Skeletal muscle tissue (tissue), 3 donors: ENCODE measurements at regions not wholly inside any gene's neighbourhood (a gene's known extent, or its start where the extent isn't known, plus 50 kb on each side); places are given as distances from the start of the nearest gene placed in this dataset.

Experiments used
- H3K27ac ChIP-seq: one replicate; pipeline ENCODE4 v1.7.0; 2013; ENCODE audit warnings: mild to moderate bottlenecking, low read depth, low read length, inconsistent platforms
- H3K27me3 ChIP-seq, 3 donors: one replicate each; pipeline ENCODE4 v1.7.0; 2013; ENCODE audit warnings: low read length in 3 of 3; ENCODE audit not compliant: control insufficient read depth in 3 of 3, insufficient read depth in 3 of 3
- H3K36me3 ChIP-seq, 3 donors: one replicate each; pipeline ENCODE4 v1.7.0; 2013; ENCODE audit warnings: low read length in 3 of 3; ENCODE audit not compliant: control insufficient read depth in 3 of 3, insufficient read depth in 3 of 3
- H3K4me1 ChIP-seq, 3 donors: one replicate each; pipeline ENCODE4 v1.7.0; 2013; ENCODE audit warnings: low read length in 3 of 3, mild to moderate bottlenecking in 3 of 3; ENCODE audit not compliant: control insufficient read depth in 3 of 3, insufficient read depth in 3 of 3
- H3K4me3 ChIP-seq, 3 donors: one replicate each; pipeline ENCODE4 v1.7.0; 2013; ENCODE audit warnings: low read length in 3 of 3
- H3K9ac ChIP-seq, 3 donors: one replicate each; pipeline ENCODE4 v1.7.0; 2013; ENCODE audit warnings: low read length in 3 of 3, mild to moderate bottlenecking in 3 of 3, moderate library complexity in 2 of 3, low read depth in 1 of 3
- H3K9me3 ChIP-seq, 3 donors: one replicate each; pipeline ENCODE4 v1.7.0; 2013; ENCODE audit warnings: low read length in 3 of 3; ENCODE audit not compliant: control insufficient read depth in 3 of 3
- donor health status: Osteomylitis.

DNA sequence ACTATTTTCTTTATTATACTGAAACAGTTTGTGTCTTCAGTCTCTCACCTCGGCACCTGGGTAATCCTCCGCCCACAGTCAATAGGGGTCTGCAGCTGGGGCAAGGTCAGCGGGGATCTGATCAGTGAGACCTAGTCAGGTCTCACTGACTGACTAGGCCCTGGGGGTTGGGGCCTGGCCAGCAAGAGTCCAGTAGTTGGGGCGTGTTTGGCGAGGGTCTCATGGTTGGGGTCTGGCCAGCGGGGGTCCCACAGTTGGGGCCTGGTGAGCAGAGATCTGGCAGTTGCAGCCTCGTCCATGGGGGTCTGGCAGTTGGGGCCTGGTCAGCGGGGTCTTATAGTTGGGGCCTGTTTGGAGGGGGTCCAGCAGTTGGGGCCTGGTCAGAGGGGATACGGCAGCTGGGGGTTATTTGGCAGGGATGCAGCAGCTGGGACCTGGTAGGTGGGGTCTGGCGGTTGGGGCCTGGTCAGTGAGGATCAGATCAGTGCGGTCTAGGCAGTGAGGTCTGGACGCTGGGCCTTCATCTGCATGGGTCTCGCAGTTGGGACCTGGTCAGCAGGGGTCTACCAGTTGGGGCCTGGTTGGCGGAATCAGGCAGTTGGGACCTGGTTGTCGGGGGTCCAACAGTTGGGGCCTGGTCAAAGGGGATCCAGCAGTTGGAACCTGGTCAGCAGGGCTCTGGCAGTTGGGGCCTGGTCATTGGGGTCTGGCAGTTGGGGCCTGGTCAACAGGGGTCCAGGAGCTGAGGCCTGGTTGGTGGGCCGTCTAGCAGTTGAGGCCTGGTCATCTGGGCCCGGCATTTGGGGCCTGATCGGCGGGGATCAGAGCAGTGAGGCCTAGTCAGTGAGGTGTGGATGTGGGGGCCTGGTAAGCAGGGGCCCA is 61.1 kb upstream of the TPM4 start:
- Histone ChIP-seq H3K9ac (no peak overlapping the region), H3K9me3 (no peaks in the 10 kb centered on the region), H3K27me3 (no peaks in the 10 kb centered on the region), H3K36me3 (no peaks in the 10 kb centered on the region), H3K4me1 (no peaks in the 10 kb centered on the region), H3K4me3 (no peak overlapping the region), H3K27ac (no peak overlapping the region)

DNA sequence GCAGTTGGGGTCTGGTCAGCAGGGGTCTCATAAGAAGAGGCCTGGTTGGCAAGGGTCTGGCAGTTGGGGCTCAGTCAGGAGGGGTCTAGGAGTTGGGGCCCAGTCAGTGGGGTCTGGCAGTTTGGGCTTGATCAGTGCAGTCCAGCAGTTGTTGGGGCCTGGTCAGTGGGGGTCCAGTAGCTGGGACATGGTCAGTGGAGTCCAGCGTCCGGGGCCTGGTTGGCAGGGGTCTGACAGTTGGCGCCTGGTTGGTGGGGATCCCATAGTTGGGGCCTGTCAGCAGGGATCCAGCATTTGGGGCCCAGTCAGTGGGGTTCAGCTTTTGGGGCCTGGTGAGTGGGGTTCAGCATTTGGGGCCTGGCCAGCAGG is 60.5 kb upstream of the TPM4 start:
- no peaks in the 10 kb centered on the region for H3K36me3 ChIP-seq
- H3K4me1 ChIP-seq, result no peaks in the 10 kb centered on the region
- no peak overlapping the region for H3K27ac ChIP-seq
- no peaks in the 10 kb centered on the region for H3K9me3 ChIP-seq
- no peak overlapping the region for H3K4me3 ChIP-seq
- H3K27me3 ChIP-seq, result no peaks in the 10 kb centered on the region
- no peak overlapping the region for H3K9ac ChIP-seq

DNA sequence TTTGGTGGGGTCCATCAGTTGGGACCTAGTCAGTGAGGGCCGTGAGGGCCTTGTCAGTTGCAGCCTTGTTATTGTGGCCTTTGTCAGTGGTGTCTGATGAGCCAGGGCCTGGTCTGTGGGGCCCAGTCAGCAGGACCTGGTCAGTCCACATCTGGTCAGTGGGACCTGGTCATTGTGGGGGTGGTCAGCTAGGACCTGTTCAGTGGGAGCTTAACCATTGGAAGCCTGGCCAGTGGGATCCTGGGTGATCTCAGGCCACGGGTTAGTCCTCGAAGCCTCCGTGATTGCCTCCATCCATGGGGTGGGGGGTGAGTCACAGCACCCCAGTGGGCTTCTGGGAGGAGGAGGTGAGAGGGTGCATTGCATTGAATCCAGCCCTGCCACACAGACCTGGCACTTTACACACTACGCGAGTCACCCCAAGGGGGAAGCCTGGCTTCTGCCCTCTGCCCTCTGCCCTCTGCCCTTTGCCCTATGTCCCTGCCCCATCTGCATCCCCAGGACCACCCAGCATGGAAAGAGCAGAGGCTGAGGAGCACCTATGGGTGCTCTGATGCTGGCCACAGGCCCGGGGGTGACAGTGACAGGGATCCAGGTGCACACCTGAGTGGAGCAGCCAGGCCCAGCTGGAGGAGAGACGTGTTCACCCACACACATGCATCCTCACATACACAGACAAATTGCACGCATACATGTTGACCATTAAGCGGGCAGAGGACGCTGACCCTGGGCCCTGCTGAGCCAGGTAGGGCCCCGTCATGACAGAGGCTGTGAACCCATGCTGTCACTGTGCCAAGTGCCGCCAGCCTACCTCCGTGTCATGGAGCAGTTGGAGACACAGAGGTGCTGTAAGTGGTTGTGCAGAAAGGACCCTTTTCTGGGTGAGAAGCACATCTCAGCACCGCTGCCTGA is 59.8 kb upstream of the TPM4 start:
- no peak overlapping the region for H3K4me3 ChIP-seq
- H3K9me3 ChIP-seq, result no peaks in the 10 kb centered on the region
- H3K36me3 ChIP-seq, result no peaks in the 10 kb centered on the region
- H3K4me1 ChIP-seq, result no peaks in the 10 kb centered on the region
- no peaks in the 10 kb centered on the region for H3K27me3 ChIP-seq
- no peak overlapping the region for H3K9ac ChIP-seq
- H3K27ac ChIP-seq, result no peak overlapping the region

DNA sequence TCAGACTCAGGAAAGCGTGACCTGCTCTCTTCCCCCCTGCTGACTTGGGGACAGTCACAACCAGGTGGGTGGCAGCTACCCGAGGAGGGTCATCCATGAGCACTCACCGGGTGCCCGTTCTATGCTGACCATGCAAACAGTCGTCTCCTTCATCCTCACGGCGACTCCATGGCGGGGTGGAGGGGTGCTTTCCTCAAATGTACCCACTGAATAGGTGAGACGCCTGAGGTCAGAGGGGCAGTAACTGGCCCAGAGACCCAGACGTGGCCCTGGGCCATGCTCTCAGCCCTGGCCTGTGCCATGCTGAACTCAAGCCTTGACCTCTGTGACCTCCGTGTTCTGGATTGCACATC is 59.2 kb upstream of the TPM4 start:
- no peak overlapping the region for H3K9ac ChIP-seq
- H3K36me3 ChIP-seq, result no peaks in the 10 kb centered on the region
- peaks cover 0 to 3% (median 2%) of the 10 kb centered on the region in 3 donors for H3K27me3 ChIP-seq
- H3K4me1 ChIP-seq, result no peaks in the 10 kb centered on the region
- H3K4me3 ChIP-seq, result no peak overlapping the region
- H3K9me3 ChIP-seq, result no peaks in the 10 kb centered on the region
- no peak overlapping the region for H3K27ac ChIP-seq

DNA sequence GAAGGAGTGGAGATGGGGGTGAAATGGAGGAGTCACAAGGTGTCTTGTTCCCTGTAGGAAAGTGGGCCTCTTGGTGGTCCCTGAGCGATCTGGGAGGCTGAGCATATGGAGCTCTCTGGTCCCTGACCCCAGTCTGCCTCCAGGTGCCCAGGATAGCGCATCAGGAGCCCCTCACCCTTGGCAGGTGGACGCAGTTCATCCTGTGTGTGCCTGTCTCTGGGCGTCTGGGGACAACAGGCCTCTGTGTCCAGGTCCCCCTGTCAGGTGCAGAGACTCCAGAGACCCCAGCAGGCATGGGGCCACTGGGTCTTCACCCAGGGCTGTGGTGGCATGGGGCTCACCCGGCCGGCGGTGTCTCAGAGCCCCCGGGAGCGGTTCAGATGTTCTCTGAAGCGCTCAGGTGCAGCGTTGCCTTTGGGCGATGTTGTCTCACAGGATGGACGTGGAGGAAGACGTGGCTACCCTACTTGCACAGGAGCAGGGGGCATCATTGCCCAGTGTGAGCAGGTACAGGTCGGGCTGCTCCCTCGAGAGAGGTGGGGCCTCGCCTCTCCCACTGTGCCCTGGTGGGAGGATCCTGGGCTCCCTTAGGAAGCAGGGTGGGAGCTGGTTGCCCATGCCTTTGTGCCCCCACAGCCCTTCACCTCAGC is 58.1 kb upstream of the TPM4 start:
- peaks cover 0 to 11% (median 3%) of the 10 kb centered on the region in 3 donors for H3K27me3 ChIP-seq
- H3K4me3 ChIP-seq, result no peak overlapping the region
- no peak overlapping the region for H3K27ac ChIP-seq
- H3K9me3 ChIP-seq, result no peaks in the 10 kb centered on the region
- no peak overlapping the region for H3K9ac ChIP-seq
- H3K4me1 ChIP-seq, result no peaks in the 10 kb centered on the region
- no peaks in the 10 kb centered on the region for H3K36me3 ChIP-seq

DNA sequence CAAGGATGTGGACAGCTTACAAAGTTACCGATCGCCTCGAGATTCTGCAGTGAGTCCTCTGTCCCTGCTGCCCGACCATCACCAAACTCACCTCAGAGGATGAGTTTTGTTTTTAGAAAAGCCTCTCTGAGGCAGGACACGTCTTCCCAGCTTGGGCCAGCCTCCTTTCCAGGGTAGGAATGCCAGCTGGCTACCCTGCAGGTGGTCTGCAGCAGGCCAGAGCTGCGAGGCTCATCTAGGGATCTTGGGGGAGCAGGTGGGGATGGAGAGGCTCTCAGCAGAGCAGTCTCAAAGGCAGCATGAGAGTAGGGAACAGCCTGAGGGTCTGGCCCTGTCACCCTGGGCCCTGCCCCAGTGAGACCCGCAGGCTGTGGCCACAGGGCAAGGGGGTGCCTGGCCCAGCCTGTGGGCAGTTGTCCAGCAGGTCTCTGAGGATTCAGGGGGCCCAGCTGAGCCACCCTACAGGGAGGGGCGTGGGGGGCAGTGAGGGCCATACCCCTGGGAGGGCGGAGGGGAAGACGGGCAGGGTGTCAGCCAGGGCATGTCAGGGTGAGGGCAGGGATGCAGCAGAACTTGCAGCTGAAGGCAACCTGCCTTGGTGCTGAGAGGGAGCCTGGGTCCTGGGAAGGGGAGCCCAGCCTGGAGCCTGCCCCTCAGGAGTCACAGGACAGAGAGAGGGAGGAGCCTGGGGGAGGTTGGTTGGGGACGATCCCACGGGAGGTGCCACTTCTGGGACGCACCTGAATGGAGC is 57.3 kb upstream of the TPM4 start:
- H3K27me3 ChIP-seq, result peaks cover 0 to 14% (median 3%) of the 10 kb centered on the region in 3 donors
- H3K4me3 ChIP-seq, result no peak overlapping the region
- H3K4me1 ChIP-seq, result no peaks in the 10 kb centered on the region
- H3K9ac ChIP-seq, result no peak overlapping the region
- no peaks in the 10 kb centered on the region for H3K36me3 ChIP-seq
- H3K9me3 ChIP-seq, result no peaks in the 10 kb centered on the region
- no peak overlapping the region for H3K27ac ChIP-seq

DNA sequence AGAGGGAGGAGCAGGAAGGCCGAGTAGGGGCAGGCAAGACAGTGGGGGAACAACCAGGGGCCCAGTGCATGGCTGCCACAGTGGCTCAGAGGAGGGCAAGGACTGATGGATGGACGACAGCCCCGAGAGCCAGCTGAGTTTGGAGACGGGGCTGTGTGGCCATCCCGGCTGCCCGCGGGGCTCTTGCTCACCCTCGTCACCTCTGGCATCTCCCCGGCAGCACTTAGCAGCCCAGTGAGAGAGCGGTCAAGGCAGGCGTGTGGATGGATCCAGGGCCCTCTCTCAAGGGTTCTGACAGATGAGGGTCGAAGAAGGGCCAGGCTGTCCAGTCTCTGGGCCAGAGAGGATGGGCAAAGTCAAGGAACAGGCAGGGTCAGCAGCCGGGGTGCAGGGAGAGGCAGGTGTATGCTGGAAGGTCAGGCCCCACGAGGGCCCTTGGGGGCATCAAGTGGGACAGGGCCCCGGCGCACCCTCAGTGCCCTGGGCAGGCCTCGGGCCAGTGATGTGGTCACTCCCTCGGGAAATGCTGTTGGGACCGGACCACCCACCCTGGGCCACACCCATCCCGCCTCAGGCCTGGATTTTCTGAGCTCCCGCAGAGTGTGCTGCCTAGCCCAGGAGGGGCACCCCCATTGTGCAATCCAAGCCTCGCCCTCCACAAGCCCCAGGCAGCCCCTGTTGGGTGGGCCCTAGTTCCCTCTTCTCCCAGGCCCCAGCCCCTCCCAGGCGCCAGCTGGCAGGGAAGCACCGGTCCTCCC is 56.4 kb upstream of the TPM4 start:
- no peaks in the 10 kb centered on the region for H3K36me3 ChIP-seq
- H3K4me1 ChIP-seq, result no peaks in the 10 kb centered on the region
- H3K27ac ChIP-seq, result no peak overlapping the region
- H3K9ac ChIP-seq, result no peak overlapping the region
- H3K4me3 ChIP-seq, result no peak overlapping the region
- peaks cover 0 to 14% (median 10%) of the 10 kb centered on the region in 3 donors for H3K27me3 ChIP-seq
- no peaks in the 10 kb centered on the region for H3K9me3 ChIP-seq

DNA sequence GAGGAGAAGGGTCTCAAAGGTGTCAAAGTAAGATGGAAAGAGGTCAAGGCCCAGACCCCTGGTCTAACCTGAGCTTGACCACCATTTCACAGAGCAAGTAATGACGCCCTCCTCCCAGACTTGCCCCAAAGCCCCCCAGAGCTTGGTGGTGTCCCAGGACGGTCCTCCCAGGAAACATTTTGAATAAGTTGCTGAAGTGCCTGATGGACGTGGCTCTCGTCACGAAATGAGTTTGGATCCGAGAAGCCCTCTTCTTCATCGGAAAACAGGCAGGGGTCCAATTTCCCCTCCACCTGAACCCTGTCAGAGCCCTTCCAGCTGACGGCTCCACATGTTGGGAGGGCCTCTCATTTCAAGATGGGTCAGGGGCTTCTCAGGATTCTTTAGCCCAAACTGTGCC is 54.5 kb upstream of the TPM4 start:
- Histone ChIP-seq H3K9me3 (no peaks in the 10 kb centered on the region), H3K9ac (no peak overlapping the region), H3K4me3 (no peak overlapping the region), H3K27ac (no peak overlapping the region), H3K4me1 (no peaks in the 10 kb centered on the region), H3K27me3 (peaks cover 0 to 14% (median 13%) of the 10 kb centered on the region in 3 donors), H3K36me3 (no peaks in the 10 kb centered on the region)

DNA sequence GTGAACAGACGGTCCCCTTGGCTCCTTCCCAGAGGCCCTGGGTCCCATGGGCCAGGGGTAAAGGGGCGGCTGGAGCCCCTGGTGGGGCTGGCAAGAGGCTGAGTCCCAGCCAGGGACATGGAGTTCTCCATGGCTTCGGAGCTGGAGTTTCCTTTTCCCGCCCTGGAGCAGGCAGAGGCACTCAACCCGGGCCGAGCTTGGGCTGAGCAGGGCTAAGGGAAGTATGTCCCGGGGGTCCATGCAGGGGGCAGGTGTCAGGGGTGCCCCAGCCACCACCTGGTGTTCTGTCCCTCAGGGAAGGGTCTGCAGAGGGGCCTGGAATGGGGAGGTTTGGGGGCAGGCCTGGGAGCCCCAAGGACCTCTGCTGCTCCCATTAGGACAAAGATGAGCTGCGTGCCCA is 54.0 kb upstream of the TPM4 start:
- H3K36me3 ChIP-seq, result no peaks in the 10 kb centered on the region
- no peak overlapping the region for H3K4me3 ChIP-seq
- H3K27ac ChIP-seq, result no peak overlapping the region
- H3K9ac ChIP-seq, result no peak overlapping the region
- no peaks in the 10 kb centered on the region for H3K4me1 ChIP-seq
- H3K27me3 ChIP-seq, result peaks cover 0 to 14% (median 13%) of the 10 kb centered on the region in 3 donors
- no peaks in the 10 kb centered on the region for H3K9me3 ChIP-seq
